ENCODE measurements at regions not wholly inside any gene's neighbourhood (a gene's known extent, or its start where the extent isn't known, plus 50 kb on each side); places are given as distances from the start of the nearest gene placed in this dataset.

DNA sequence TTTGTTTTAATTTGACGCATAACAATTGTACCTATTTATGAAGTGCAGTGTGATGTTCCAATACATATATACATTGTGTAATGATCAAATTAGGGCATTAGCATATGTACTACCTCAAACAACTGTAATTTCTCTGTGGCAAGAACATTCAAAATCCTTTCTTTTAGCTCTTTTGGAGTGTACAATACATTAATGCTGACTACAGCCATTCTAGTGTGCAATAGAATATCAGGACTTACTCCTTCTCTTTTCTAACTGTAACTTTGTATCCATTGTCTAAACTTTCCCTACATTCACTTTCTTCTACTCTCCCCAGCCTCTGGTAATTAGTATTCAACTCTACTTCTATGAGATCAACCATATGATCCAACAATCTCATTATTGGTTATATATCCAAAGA, 1177.4 kb downstream of the KCNT2 start:
- no peak overlapping the region for H2AFZ ChIP-seq (replicated peaks)
- DNase-seq (ENCODE audit: low spot score) = no peak
- no peaks in the 10 kb centered on the region for H3K79me2 ChIP-seq (ENCODE audit: low read depth)
- Mint-ChIP-seq H3K27me3 (ENCODE audit: insufficient read depth, low read depth) (no peaks in the 10 kb centered on the region), H3K9me3 (no peaks in the 10 kb centered on the region), H3K36me3 (no peaks in the 10 kb centered on the region), H3K4me1 (no peaks in the 10 kb centered on the region), H3K27ac (no peak overlapping the region), H3K4me3 (no peak overlapping the region)
- H4K20me1 ChIP-seq (ENCODE audit: low read depth) = no peaks in the 10 kb centered on the region
- H3K4me1 ChIP-seq = no peaks in the 10 kb centered on the region
- H3K9me3 ChIP-seq (ENCODE audit: low read depth) = no peaks in the 10 kb centered on the region
- H3K9ac ChIP-seq = no peak overlapping the region
- H3K4me2 ChIP-seq = no peak overlapping the region
- no peaks in the 10 kb centered on the region for H3K27me3 ChIP-seq
- no peaks in the 10 kb centered on the region for H3K36me3 ChIP-seq
- H3K27ac ChIP-seq = no peak overlapping the region
- no peak for TF ChIP-seq CTCF (IDR thresholded peaks at IDR 0.05)
- no peak for TF ChIP-seq EZH2phosphoT487 (IDR thresholded peaks at IDR 0.05)
- no peak for TF ChIP-seq EZH2 (IDR thresholded peaks at IDR 0.05)
- H3F3A ChIP-seq (ENCODE audit: low read depth) = no peaks in the 10 kb centered on the region
- H3K4me3 ChIP-seq = no peak overlapping the region

DNA sequence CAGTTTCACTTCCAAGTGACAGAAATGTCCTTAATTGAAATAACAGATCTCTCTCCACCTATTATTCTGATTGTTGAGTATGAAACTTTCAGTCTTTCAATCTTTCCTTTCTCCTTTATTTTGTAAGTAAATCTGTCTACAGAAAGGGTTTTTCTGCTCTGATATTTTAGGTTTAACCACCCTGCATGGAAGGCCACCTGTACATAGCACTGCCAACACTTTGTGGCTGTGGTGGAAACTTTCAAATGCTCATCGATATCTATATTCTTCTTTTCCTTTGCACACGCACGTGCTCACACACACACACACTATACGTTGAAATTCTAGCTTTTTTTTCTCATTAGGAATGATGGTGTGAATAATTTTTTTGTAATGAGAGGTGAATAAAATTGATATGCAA, 1179.3 kb downstream of the KCNT2 start:
- H4K20me1 ChIP-seq (ENCODE audit: low read depth) = no peaks in the 10 kb centered on the region
- H3K27ac Mint-ChIP-seq = no peak overlapping the region
- no peak overlapping the region for H3K4me2 ChIP-seq
- H3K9ac ChIP-seq = no peak overlapping the region
- no peak for TF ChIP-seq CTCF (IDR thresholded peaks at IDR 0.05)
- no peak for TF ChIP-seq EZH2phosphoT487 (IDR thresholded peaks at IDR 0.05)
- no peak for TF ChIP-seq EZH2 (IDR thresholded peaks at IDR 0.05)
- H3K27ac ChIP-seq = no peak overlapping the region
- H3K4me1 ChIP-seq = no peaks in the 10 kb centered on the region
- H3K36me3 ChIP-seq = no peaks in the 10 kb centered on the region
- H2AFZ ChIP-seq (replicated peaks) = no peak overlapping the region
- H3K27me3 Mint-ChIP-seq (ENCODE audit: insufficient read depth, low read depth) = no peaks in the 10 kb centered on the region
- no peaks in the 10 kb centered on the region for H3K79me2 ChIP-seq (ENCODE audit: low read depth)
- no peak overlapping the region for H3K4me3 ChIP-seq
- no peaks in the 10 kb centered on the region for H3K9me3 ChIP-seq (ENCODE audit: low read depth)
- no peaks in the 10 kb centered on the region for H3K36me3 Mint-ChIP-seq
- no peaks in the 10 kb centered on the region for H3F3A ChIP-seq (ENCODE audit: low read depth)
- H3K4me3 Mint-ChIP-seq = no peak overlapping the region
- H3K27me3 ChIP-seq = no peaks in the 10 kb centered on the region
- H3K9me3 Mint-ChIP-seq = no peaks in the 10 kb centered on the region
- no peaks in the 10 kb centered on the region for H3K4me1 Mint-ChIP-seq
- no peak for DNase-seq (ENCODE audit: low spot score)

- H3K4me2 ChIP-seq = no peak overlapping the region
- H3K9ac ChIP-seq = no peak overlapping the region
- Mint-ChIP-seq H3K9me3 (no peaks in the 10 kb centered on the region), H3K27me3 (ENCODE audit: insufficient read depth, low read depth) (no peaks in the 10 kb centered on the region), H3K4me1 (no peaks in the 10 kb centered on the region), H3K36me3 (no peaks in the 10 kb centered on the region), H3K27ac (no peak overlapping the region), H3K4me3 (no peak overlapping the region)
- H3K36me3 ChIP-seq = no peaks in the 10 kb centered on the region
- no peak overlapping the region for H2AFZ ChIP-seq (replicated peaks)
- H3K79me2 ChIP-seq (ENCODE audit: low read depth) = no peaks in the 10 kb centered on the region
- TF ChIP-seq EZH2 (IDR thresholded peaks at IDR 0.05) (no peak), CTCF (IDR thresholded peaks at IDR 0.05) (no peak)
- no peak for DNase-seq (ENCODE audit: low spot score)
- H3F3A ChIP-seq (ENCODE audit: low read depth) = no peaks in the 10 kb centered on the region
- H3K9me3 ChIP-seq (ENCODE audit: low read depth) = no peaks in the 10 kb centered on the region
- no peaks in the 10 kb centered on the region for H3K27me3 ChIP-seq
- H3K4me1 ChIP-seq = no peaks in the 10 kb centered on the region
- no peak overlapping the region for H3K4me3 ChIP-seq
- H3K27ac ChIP-seq = no peak overlapping the region
- no peaks in the 10 kb centered on the region for H4K20me1 ChIP-seq (ENCODE audit: low read depth)
Measured at GRCh38 chr1:195415584-195415983, 1192.7 kb downstream of the KCNT2 start.

- Histone ChIP-seq H3K27me3 (no peaks in the 10 kb centered on the region), H3K4me2 (no peak overlapping the region), H4K20me1 (ENCODE audit: low read depth) (no peaks in the 10 kb centered on the region), H3K36me3 (no peaks in the 10 kb centered on the region), H3K27ac (no peak overlapping the region), H2AFZ (replicated peaks) (no peak overlapping the region), H3K4me1 (peaks cover 8% of the 10 kb centered on the region), H3K79me2 (ENCODE audit: low read depth) (no peaks in the 10 kb centered on the region), H3K9ac (no peak overlapping the region), H3F3A (ENCODE audit: low read depth) (no peaks in the 10 kb centered on the region), H3K4me3 (no peak overlapping the region), H3K9me3 (ENCODE audit: low read depth) (no peaks in the 10 kb centered on the region)
- Mint-ChIP-seq H3K27ac (no peak overlapping the region), H3K4me3 (no peak overlapping the region), H3K9me3 (peaks cover 6% of the 10 kb centered on the region), H3K4me1 (peaks cover 7% of the 10 kb centered on the region), H3K27me3 (ENCODE audit: insufficient read depth, low read depth) (no peaks in the 10 kb centered on the region), H3K36me3 (no peaks in the 10 kb centered on the region)
- DNase-seq (ENCODE audit: low spot score) = no peak
- TF ChIP-seq EZH2 (IDR thresholded peaks at IDR 0.05) (no peak), EZH2phosphoT487 (IDR thresholded peaks at IDR 0.05) (no peak)
Measured at GRCh38 chr1:195394567-195394966, 1213.7 kb downstream of the KCNT2 start.

Measured in neural progenitor cell (in vitro differentiated cells).